ENCODE measurements at regions not wholly inside any gene's neighbourhood (a gene's known extent, or its start where the extent isn't known, plus 50 kb on each side); places are given as distances from the start of the nearest gene placed in this dataset.

DNA sequence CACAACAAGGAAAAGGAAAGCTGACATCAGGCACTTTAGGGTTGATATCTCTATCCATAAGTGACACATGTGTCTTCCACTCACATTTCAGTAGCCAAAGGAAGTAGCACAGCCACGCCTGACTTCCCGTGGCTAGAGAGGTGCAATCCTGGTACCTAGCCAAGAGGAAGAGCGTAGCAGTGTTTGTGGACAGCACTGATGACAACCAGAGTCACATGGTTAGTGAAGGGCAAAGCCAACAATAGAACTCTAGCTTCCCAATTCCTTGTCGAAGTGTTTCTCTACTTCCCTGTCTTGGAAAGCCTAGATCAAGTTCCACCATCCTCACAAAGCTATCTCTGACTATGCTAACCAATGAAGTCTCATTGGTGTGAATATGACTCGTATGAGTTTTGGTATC is 189.2 kb downstream of the RSL24D1 start:
- TF ChIP-seq EZH2 (IDR thresholded peaks at IDR 0.05; ENCODE audit: borderline replicate concordance) (no peak), EZH2phosphoT487 (IDR thresholded peaks at IDR 0.05; ENCODE audit: low read depth, severe bottlenecking, unreplicated experiment) (no peak)
- TF ChIP-seq, protein P1, sequence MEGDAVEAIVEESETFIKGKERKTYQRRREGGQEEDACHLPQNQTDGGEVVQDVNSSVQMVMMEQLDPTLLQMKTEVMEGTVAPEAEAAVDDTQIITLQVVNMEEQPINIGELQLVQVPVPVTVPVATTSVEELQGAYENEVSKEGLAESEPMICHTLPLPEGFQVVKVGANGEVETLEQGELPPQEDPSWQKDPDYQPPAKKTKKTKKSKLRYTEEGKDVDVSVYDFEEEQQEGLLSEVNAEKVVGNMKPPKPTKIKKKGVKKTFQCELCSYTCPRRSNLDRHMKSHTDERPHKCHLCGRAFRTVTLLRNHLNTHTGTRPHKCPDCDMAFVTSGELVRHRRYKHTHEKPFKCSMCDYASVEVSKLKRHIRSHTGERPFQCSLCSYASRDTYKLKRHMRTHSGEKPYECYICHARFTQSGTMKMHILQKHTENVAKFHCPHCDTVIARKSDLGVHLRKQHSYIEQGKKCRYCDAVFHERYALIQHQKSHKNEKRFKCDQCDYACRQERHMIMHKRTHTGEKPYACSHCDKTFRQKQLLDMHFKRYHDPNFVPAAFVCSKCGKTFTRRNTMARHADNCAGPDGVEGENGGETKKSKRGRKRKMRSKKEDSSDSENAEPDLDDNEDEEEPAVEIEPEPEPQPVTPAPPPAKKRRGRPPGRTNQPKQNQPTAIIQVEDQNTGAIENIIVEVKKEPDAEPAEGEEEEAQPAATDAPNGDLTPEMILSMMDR (IDR thresholded peaks at IDR 0.05; ENCODE audit: poor library complexity) = no peak

DNA sequence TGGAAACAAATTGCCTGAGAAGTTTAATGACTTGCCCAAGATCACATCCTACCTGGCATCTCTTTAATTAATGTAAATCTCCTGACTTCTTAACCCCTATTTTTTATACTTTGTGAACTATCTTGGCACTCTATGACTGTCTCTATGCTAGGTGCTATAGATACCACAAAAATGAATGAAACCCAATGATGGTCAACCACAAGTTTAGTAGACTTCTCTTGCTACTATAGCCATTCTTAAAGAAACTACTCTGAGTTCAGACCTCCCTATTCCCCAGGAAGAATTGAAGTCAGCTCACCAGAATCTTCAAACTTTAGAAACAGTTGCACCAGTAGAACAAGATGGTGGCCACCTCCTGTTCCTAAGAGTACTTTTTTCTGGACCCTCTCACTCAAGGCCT is 191.1 kb downstream of the RSL24D1 start:
- TF ChIP-seq EZH2phosphoT487 (IDR thresholded peaks at IDR 0.05; ENCODE audit: low read depth, severe bottlenecking, unreplicated experiment) = no peak
- no peak for TF ChIP-seq EZH2 (IDR thresholded peaks at IDR 0.05; ENCODE audit: borderline replicate concordance)
- TF ChIP-seq, protein P1 (IDR thresholded peaks at IDR 0.05; ENCODE audit: poor library complexity) = no peak
- H3K36me3 ChIP-seq (replicated peaks; ENCODE audit: insufficient read depth, low read depth) = no peaks in the 10 kb centered on the region
- H3K4me1 ChIP-seq (ENCODE audit: insufficient read depth) = no peaks in the 10 kb centered on the region
- no peak for DNase-seq (ENCODE audit: low spot score)
- H2AFZ ChIP-seq = no peak overlapping the region
- no peaks in the 10 kb centered on the region for H4K20me1 ChIP-seq (ENCODE audit: insufficient read depth, poor library complexity, severe bottlenecking)
- H3K9me3 ChIP-seq (ENCODE audit: low read depth) = no peaks in the 10 kb centered on the region
- H3K79me2 ChIP-seq = no peaks in the 10 kb centered on the region
- no peak overlapping the region for H3K27ac ChIP-seq
- H3K4me2 ChIP-seq = no peak overlapping the region
- no peak overlapping the region for H3K4me3 ChIP-seq
- H3K27me3 ChIP-seq = no peaks in the 10 kb centered on the region
- H3K9me2 ChIP-seq (replicated peaks; ENCODE audit: insufficient read depth) = no peaks in the 10 kb centered on the region

More for the DNA sequence above, 189.2 kb downstream of the RSL24D1 start:
- no peaks in the 10 kb centered on the region for H4K20me1 ChIP-seq (ENCODE audit: insufficient read depth, poor library complexity, severe bottlenecking)
- H3K9me2 ChIP-seq (replicated peaks; ENCODE audit: insufficient read depth) = no peaks in the 10 kb centered on the region
- WGBS (ENCODE audit: low lambda C conversion rate, missing lambda C conversion rate) = 56% methylated on average over 5 of the region's 5 CpGs
- H3K79me2 ChIP-seq = no peaks in the 10 kb centered on the region
- no peaks in the 10 kb centered on the region for H3K9me3 ChIP-seq (ENCODE audit: low read depth)
- H3K27ac ChIP-seq = no peak overlapping the region
- H3K4me3 ChIP-seq = no peak overlapping the region
- no peak overlapping the region for H3K4me2 ChIP-seq
- no peak for DNase-seq (ENCODE audit: low spot score)
- no peaks in the 10 kb centered on the region for H3K4me1 ChIP-seq (ENCODE audit: insufficient read depth)
- no peaks in the 10 kb centered on the region for H3K36me3 ChIP-seq (replicated peaks; ENCODE audit: insufficient read depth, low read depth)
- H2AFZ ChIP-seq = no peak overlapping the region
- H3K27me3 ChIP-seq = no peaks in the 10 kb centered on the region

DNA sequence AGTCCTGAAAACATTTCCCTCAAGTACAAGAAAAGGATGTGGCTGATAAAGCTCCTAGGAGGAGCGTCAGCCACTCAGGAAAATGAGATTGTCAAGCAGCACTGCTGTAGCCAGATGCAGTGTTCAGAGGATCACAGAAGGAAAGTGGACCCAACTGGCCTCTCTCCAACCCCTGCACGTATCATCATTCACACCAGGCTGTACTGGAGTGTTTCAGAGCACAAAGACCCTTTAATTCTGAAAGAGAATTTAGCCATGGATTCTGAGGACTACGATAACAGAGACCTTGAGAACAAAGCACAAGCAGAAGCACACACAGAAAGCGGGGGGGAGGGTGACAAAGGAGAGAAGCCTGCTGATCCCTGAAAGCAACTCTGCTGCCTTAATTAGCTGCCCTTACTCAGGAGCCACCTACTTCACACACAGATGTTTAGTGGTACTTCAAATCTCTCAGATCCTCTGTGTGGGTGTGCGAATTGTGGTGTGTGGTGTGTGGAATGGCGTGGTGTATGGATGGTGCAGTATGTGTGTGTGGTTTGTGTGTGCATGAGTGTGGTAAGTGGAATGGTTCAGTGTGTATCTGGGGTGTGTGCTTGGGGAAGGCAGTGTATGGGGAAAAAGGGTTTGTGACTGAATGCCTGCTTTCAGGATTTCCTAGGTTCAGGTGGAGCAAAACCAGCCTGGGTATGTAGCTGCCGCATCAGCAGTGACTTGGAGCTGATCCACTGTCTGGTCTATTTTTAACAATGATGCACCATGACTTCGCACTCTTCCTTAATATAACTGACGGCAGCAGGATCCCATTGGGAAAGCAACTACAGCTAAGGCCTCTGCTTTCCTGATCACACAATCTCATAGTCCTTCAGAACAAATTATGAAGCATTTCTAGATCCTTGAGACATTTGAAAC is 192.5 kb downstream of the RSL24D1 start:
- DNase-seq (ENCODE audit: low spot score) = no peak
- Histone ChIP-seq H3K4me3 (no peak overlapping the region), H3K36me3 (replicated peaks; ENCODE audit: insufficient read depth, low read depth) (no peaks in the 10 kb centered on the region), H3K27me3 (no peaks in the 10 kb centered on the region), H3K4me1 (ENCODE audit: insufficient read depth) (no peaks in the 10 kb centered on the region), H3K9me3 (ENCODE audit: low read depth) (no peaks in the 10 kb centered on the region), H3K4me2 (no peak overlapping the region), H2AFZ (no peak overlapping the region), H3K79me2 (no peaks in the 10 kb centered on the region), H4K20me1 (ENCODE audit: insufficient read depth, poor library complexity, severe bottlenecking) (no peaks in the 10 kb centered on the region), H3K27ac (no peak overlapping the region), H3K9me2 (replicated peaks; ENCODE audit: insufficient read depth) (no peaks in the 10 kb centered on the region)
- TF ChIP-seq EZH2 (IDR thresholded peaks at IDR 0.05; ENCODE audit: borderline replicate concordance) (no peak), EZH2phosphoT487 (IDR thresholded peaks at IDR 0.05; ENCODE audit: low read depth, severe bottlenecking, unreplicated experiment) (no peak)
- TF ChIP-seq, protein P1 (IDR thresholded peaks at IDR 0.05; ENCODE audit: poor library complexity) = no peak
- WGBS (ENCODE audit: low lambda C conversion rate, missing lambda C conversion rate) = 59% methylated on average over 9 of the region's 9 CpGs

Measured in hepatocyte (in vitro differentiated cells).